ENCODE measurements at regions not wholly inside any gene's neighbourhood (a gene's known extent, or its start where the extent isn't known, plus 50 kb on each side); places are given as distances from the start of the nearest gene placed in this dataset.
"Not testable (repeated sequence)": the region's sequence is repeated elsewhere in the genome, so short reads cannot be mapped to it uniquely, and the experiment has no call there.

DNA sequence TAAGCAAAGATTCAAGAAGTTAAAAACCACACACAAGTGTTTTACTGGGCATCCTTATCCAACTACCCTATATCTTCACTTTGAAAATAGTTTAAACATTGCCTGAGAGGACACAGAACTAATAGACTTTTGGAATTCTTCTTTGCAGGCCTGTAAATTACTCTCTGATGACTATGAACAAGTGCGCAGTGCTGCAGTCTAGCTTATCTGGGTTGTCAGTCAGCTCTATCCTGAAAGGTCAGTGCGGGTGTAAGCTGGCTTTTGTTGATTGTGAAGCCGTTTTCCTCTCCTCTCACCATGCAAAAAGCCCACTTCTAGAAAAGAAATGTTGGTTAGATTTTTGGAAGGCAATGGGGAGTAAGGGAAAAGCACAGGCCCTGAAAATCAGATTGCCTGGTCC is 143.6 kb upstream of the ERV3-1 start:
- TF ChIP-seq EZH2 (IDR thresholded peaks at IDR 0.05; ENCODE audit: low read length, unreplicated experiment) = not testable (repeated sequence)
- TF ChIP-seq, protein P1, sequence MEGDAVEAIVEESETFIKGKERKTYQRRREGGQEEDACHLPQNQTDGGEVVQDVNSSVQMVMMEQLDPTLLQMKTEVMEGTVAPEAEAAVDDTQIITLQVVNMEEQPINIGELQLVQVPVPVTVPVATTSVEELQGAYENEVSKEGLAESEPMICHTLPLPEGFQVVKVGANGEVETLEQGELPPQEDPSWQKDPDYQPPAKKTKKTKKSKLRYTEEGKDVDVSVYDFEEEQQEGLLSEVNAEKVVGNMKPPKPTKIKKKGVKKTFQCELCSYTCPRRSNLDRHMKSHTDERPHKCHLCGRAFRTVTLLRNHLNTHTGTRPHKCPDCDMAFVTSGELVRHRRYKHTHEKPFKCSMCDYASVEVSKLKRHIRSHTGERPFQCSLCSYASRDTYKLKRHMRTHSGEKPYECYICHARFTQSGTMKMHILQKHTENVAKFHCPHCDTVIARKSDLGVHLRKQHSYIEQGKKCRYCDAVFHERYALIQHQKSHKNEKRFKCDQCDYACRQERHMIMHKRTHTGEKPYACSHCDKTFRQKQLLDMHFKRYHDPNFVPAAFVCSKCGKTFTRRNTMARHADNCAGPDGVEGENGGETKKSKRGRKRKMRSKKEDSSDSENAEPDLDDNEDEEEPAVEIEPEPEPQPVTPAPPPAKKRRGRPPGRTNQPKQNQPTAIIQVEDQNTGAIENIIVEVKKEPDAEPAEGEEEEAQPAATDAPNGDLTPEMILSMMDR (conservative IDR thresholded peaks at IDR 0.05; ENCODE audit: low read depth, low read length) = not testable (repeated sequence)
